ENCODE measurements at regions not wholly inside any gene's neighbourhood (a gene's known extent, or its start where the extent isn't known, plus 50 kb on each side); places are given as distances from the start of the nearest gene placed in this dataset.

GRCh38 chr6:40947876-40948526 lies 91.0 kb downstream of the UNC5CL start:
- TF ChIP-seq, protein P1, sequence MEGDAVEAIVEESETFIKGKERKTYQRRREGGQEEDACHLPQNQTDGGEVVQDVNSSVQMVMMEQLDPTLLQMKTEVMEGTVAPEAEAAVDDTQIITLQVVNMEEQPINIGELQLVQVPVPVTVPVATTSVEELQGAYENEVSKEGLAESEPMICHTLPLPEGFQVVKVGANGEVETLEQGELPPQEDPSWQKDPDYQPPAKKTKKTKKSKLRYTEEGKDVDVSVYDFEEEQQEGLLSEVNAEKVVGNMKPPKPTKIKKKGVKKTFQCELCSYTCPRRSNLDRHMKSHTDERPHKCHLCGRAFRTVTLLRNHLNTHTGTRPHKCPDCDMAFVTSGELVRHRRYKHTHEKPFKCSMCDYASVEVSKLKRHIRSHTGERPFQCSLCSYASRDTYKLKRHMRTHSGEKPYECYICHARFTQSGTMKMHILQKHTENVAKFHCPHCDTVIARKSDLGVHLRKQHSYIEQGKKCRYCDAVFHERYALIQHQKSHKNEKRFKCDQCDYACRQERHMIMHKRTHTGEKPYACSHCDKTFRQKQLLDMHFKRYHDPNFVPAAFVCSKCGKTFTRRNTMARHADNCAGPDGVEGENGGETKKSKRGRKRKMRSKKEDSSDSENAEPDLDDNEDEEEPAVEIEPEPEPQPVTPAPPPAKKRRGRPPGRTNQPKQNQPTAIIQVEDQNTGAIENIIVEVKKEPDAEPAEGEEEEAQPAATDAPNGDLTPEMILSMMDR (IDR thresholded peaks at IDR 0.05; ENCODE audit: control insufficient read depth, insufficient read depth, low read depth, low read length, missing control alignments) = no peak
- DNase-seq (ENCODE audit: low read depth) = no peak
- no peak overlapping the region for H3K4me3 ChIP-seq (ENCODE audit: control insufficient read depth, low read depth, low read length)

GRCh38 chr6:40946738-40947301 lies 92.2 kb downstream of the UNC5CL start:
- TF ChIP-seq, protein P1 (IDR thresholded peaks at IDR 0.05; ENCODE audit: control insufficient read depth, insufficient read depth, low read depth, low read length, missing control alignments) = no peak
- DNase-seq (ENCODE audit: low read depth) = no peak
- H3K4me3 ChIP-seq (ENCODE audit: control insufficient read depth, low read depth, low read length) = no peak overlapping the region

DNA sequence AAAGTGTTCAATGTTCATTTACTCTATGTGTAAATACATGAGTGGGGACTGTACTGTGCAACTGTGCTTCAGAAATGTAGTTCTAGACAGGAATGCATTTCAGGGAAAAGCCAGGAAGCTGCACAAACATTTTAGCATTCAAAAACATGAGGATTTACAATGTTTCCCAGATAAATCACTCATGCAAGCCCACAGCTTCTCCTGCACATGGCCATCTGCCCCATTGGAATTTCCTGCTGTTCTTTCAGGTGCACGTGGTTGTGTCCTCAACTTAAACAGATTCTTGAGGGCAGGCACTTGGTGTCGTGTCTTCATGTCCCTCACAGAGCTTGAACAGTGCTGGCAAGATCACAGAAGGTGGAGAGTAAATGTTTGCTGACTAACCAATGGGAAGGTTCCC lies 101.5 kb downstream of the UNC5CL start:
- TF ChIP-seq, protein P1 (IDR thresholded peaks at IDR 0.05; ENCODE audit: control insufficient read depth, insufficient read depth, low read depth, low read length, missing control alignments) = no peak
- H3K4me3 ChIP-seq (ENCODE audit: control insufficient read depth, low read depth, low read length) = no peak overlapping the region
- no peak for DNase-seq (ENCODE audit: low read depth)

DNA sequence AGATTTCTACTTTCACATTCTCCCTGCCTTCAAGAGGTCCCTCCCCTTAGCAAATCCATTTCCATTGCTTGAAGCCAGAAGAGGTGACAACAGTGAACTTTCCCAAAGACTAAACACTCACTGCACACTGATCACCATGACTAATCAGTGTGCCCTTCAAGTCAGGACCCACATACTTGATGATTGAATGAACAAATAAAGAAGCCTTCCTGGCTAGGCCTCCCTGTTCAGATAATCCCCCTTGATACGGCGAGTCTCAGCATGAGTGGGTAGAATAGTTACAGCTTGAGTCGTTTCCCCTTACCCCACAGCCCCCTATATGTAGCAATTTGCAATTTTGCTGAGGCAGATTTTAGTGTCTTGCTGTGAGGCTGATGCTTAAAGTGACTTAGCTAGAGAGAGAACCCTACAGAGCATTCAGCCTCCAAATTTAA lies 102.2 kb downstream of the UNC5CL start:
- TF ChIP-seq, protein P1 (IDR thresholded peaks at IDR 0.05; ENCODE audit: control insufficient read depth, insufficient read depth, low read depth, low read length, missing control alignments) = no peak
- H3K4me3 ChIP-seq (ENCODE audit: control insufficient read depth, low read depth, low read length) = no peak overlapping the region
- no peak for DNase-seq (ENCODE audit: low read depth)

- no peak overlapping the region for H3K4me3 ChIP-seq (ENCODE audit: control insufficient read depth, low read depth, low read length)
- TF ChIP-seq, protein P1 (IDR thresholded peaks at IDR 0.05; ENCODE audit: control insufficient read depth, insufficient read depth, low read depth, low read length, missing control alignments) = no peak
Measured at GRCh38 chr6:40933864-40934263, 105.2 kb downstream of the UNC5CL start.

GRCh38 chr6:40932953-40933352 lies 106.1 kb downstream of the UNC5CL start:
- H3K4me3 ChIP-seq (ENCODE audit: control insufficient read depth, low read depth, low read length) = no peak overlapping the region
- TF ChIP-seq, protein P1 (IDR thresholded peaks at IDR 0.05; ENCODE audit: control insufficient read depth, insufficient read depth, low read depth, low read length, missing control alignments) = no peak
- DNase-seq (ENCODE audit: low read depth) = no peak

More at GRCh38 chr6:40933864-40934263, 105.2 kb downstream of the UNC5CL start:
- no peak for DNase-seq (ENCODE audit: low read depth)

Measured in AG09309 (cell line).